Suprapubic skin (tissue), 4 donors: ENCODE measurements at regions not wholly inside any gene's neighbourhood (a gene's known extent, or its start where the extent isn't known, plus 50 kb on each side); places are given as distances from the start of the nearest gene placed in this dataset.

Experiments used
- CTCF ChIP-seq, 2 donors: fragments of 200-600 bp in 1 of 2; fragments of 450-650 bp in 1 of 2; sonication (generic) in 1 of 2; IDR thresholded peaks; one replicate each; pipeline ENCODE4 v1.5.1; 2016 to 2019; ENCODE audit warnings: antibody characterized with exemption in 2 of 2, mild to moderate bottlenecking in 1 of 2, moderate library complexity in 1 of 2
- EP300 ChIP-seq: sonication (generic); formaldehyde crosslinking; IDR thresholded peaks from one replicate; pipeline ENCODE4 v1.6.1; 2017; ENCODE audit warnings: antibody characterized with exemption
- POLR2A ChIP-seq, 2 donors: fragments of 450-650 bp; IDR thresholded peaks; one replicate each; pipeline ENCODE4 v1.6.1; 2017; ENCODE audit warnings: antibody characterized with exemption in 2 of 2, mild to moderate bottlenecking in 2 of 2, moderate library complexity in 2 of 2
- POLR2AphosphoS5 ChIP-seq, 3 donors: sonication (generic); formaldehyde crosslinking; IDR thresholded peaks; one replicate each; pipeline ENCODE4 v1.6.1; 2017; ENCODE audit warnings: antibody characterized with exemption in 3 of 3

- TF ChIP-seq CTCF (IDR thresholded peaks at IDR 0.05): no peak
- TF ChIP-seq POLR2A (IDR thresholded peaks at IDR 0.05): no peak
- TF ChIP-seq POLR2AphosphoS5 (IDR thresholded peaks at IDR 0.05): no peak
- no peak for TF ChIP-seq EP300
These were observed 1144.1 kb upstream of the ADGRL2 start for GRCh38 chr1:80656641-80657040.
